Kidney epithelial cell (primary cell): ENCODE measurements at regions not wholly inside any gene's neighbourhood (a gene's known extent, or its start where the extent isn't known, plus 50 kb on each side); places are given as distances from the start of the nearest gene placed in this dataset.
A peak's percentile ranks its signal among the peaks of the same experiment; 100 is the strongest.
"Not testable (repeated sequence)": the region's sequence is repeated elsewhere in the genome, so short reads cannot be mapped to it uniquely, and the experiment has no call there.

Experiments
- DNase-seq: peaks from one replicate; pipeline ENCODE4 v3.0.0-alpha.2; 2010; ENCODE audit warnings: low read depth
- H3K27me3 ChIP-seq: 2 replicates; pipeline ENCODE4 v1.6.0; 2011; ENCODE audit warnings: low read length; ENCODE audit not compliant: control insufficient read depth, insufficient read depth
- H3K36me3 ChIP-seq: 2 replicates; pipeline ENCODE4 v1.5.1; 2011; ENCODE audit warnings: low read length; ENCODE audit not compliant: control insufficient read depth, insufficient read depth
- H3K4me3 ChIP-seq: 2 replicates; pipeline ENCODE4 v1.5.1; 2011; ENCODE audit warnings: low read depth, mild to moderate bottlenecking, control low read depth, low read length
- CTCF ChIP-seq: IDR thresholded peaks from 2 replicates; pipeline ENCODE4 v1.5.1; 2011; ENCODE audit warnings: mild to moderate bottlenecking, moderate library complexity, low read length, control low read depth, inconsistent platforms; ENCODE audit not compliant: insufficient read depth, poor library complexity, severe bottlenecking

GRCh38 chr15:23857028-23857641, 170.0 kb upstream of the NDN start:
- H3K36me3 ChIP-seq, result no peaks in the 10 kb centered on the region
- H3K27me3 ChIP-seq, result no peaks in the 10 kb centered on the region
- TF ChIP-seq CTCF, result peak; percentile 35
- no peak for DNase-seq
- H3K4me3 ChIP-seq, result no peak overlapping the region

GRCh38 chr15:23859008-23859407, 171.9 kb upstream of the NDN start:
- Histone ChIP-seq H3K36me3 (no peaks in the 10 kb centered on the region), H3K4me3 (no peak overlapping the region), H3K27me3 (no peaks in the 10 kb centered on the region)
- DNase-seq, result no peak
- TF ChIP-seq CTCF, result no peak

- DNase-seq, result no peak
- no peak for TF ChIP-seq CTCF
- Histone ChIP-seq H3K36me3 (no peaks in the 10 kb centered on the region), H3K4me3 (no peak overlapping the region), H3K27me3 (no peaks in the 10 kb centered on the region)
Observed at GRCh38 chr15:23860290-23861245, 173.5 kb upstream of the NDN start.

GRCh38 chr15:23866832-23867231, 179.7 kb upstream of the NDN start:
- TF ChIP-seq CTCF, result peak; percentile 24
- no peaks in the 10 kb centered on the region for H3K36me3 ChIP-seq
- no peak for DNase-seq
- no peaks in the 10 kb centered on the region for H3K27me3 ChIP-seq
- no peak overlapping the region for H3K4me3 ChIP-seq

GRCh38 chr15:23869396-23869795, 182.3 kb upstream of the NDN start:
- Histone ChIP-seq H3K36me3 (no peaks in the 10 kb centered on the region), H3K4me3 (peak overlapping the region; percentile 9), H3K27me3 (no peaks in the 10 kb centered on the region)
- no peak for DNase-seq
- no peak for TF ChIP-seq CTCF

- not testable (repeated sequence) for H3K36me3 ChIP-seq, DNase-seq, H3K4me3 ChIP-seq, H3K27me3 ChIP-seq
Observed at GRCh38 chr15:23873613-23874012, 186.5 kb upstream of the NDN start.
